SU-DHL-6 (cell line): ENCODE measurements at regions not wholly inside any gene's neighbourhood (a gene's known extent, or its start where the extent isn't known, plus 50 kb on each side); places are given as distances from the start of the nearest gene placed in this dataset.

ENCODE experiments used
- H2AFZ ChIP-seq: fragments of 200-600 bp; sonication (generic); 2 replicates; pipeline ENCODE4 v1.6.1; 2014; ENCODE audit warnings: low read depth, mild to moderate bottlenecking, moderate library complexity, mixed read lengths, antibody characterized with exemption, low read length; ENCODE audit not compliant: severe bottlenecking
- H3F3A ChIP-seq: fragments of 200-600 bp; shearing (Covaris generic); 2 replicates; pipeline ENCODE4 v1.6.0; 2016; ENCODE audit warnings: antibody characterized with exemption, mild to moderate bottlenecking; ENCODE audit not compliant: insufficient read depth
- H3K27ac ChIP-seq: fragments of 200-600 bp; sonication (generic); 2 replicates; pipeline ENCODE4 v1.5.1; 2016; ENCODE audit warnings: low read depth, mild to moderate bottlenecking, low read length, moderate library complexity, mixed read lengths
- H3K27me3 ChIP-seq: fragments of 200-600 bp; sonication (generic), shearing (Covaris generic); 2 replicates; pipeline ENCODE4 v1.6.0; 2014; ENCODE audit warnings: mild to moderate bottlenecking, low read length
- H3K36me3 ChIP-seq: fragments of 200-600 bp; sonication (generic); 2 replicates; pipeline ENCODE4 v1.6.1; 2014; ENCODE audit warnings: mild to moderate bottlenecking, low read length, mixed read lengths
- H3K4me2 ChIP-seq: fragments of 300-600, 200-600 bp; shearing (Covaris generic), sonication (generic); 2 replicates; pipeline ENCODE4 v1.6.0; 2014; ENCODE audit warnings: low read length, low read depth, mild to moderate bottlenecking; ENCODE audit not compliant: poor library complexity, severe bottlenecking
- H3K4me3 ChIP-seq: fragments of 200-600 bp; sonication (generic); 2 replicates; pipeline ENCODE4 v1.5.1; 2014; ENCODE audit warnings: antibody characterized with exemption, low read length, mild to moderate bottlenecking, mixed read lengths; ENCODE audit not compliant: insufficient read depth, poor library complexity, severe bottlenecking
- H3K79me2 ChIP-seq: fragments of 200-600 bp; sonication (generic); 2 replicates; pipeline ENCODE4 v1.6.1; 2014; ENCODE audit warnings: mild to moderate bottlenecking, low read length, moderate library complexity; ENCODE audit not compliant: insufficient read depth
- H3K9ac ChIP-seq: fragments of 200-600 bp; sonication (generic); 2 replicates; pipeline ENCODE4 v1.7.0; 2014; ENCODE audit warnings: mild to moderate bottlenecking, low read length
- H3K9me2 ChIP-seq: fragments of 200-600 bp; sonication (generic); replicated peaks from 2 replicates; pipeline ENCODE4 v1.6.1; 2014; ENCODE audit warnings: low read length; ENCODE audit not compliant: insufficient read depth
- H3K9me3 ChIP-seq: fragments of 200-600 bp; sonication (generic); 2 replicates; pipeline ENCODE4 v1.6.1; 2014; ENCODE audit warnings: low read length, mixed read lengths; ENCODE audit not compliant: insufficient read depth
- H4K20me1 ChIP-seq: fragments of 200-600 bp; sonication (generic); 2 replicates; pipeline ENCODE4 v1.6.1; 2014; ENCODE audit warnings: low read depth, mild to moderate bottlenecking, antibody characterized with exemption, low read length, moderate library complexity, mixed read lengths
- CTCF ChIP-seq: fragments of 200-600 bp; sonication (generic); IDR thresholded peaks from one replicate; pipeline ENCODE4 v1.5.1; 2017; ENCODE audit warnings: antibody characterized with exemption, mild to moderate bottlenecking, low read length, moderate library complexity; ENCODE audit not compliant: insufficient read depth, poor library complexity, severe bottlenecking
- EZH2phosphoT487 ChIP-seq: fragments of 200-600 bp; sonication (generic), shearing (Covaris generic); conservative IDR thresholded peaks from 2 replicates; pipeline ENCODE4 v1.6.1; 2018; ENCODE audit warnings: mild to moderate bottlenecking, antibody characterized with exemption, low read length, moderate library complexity, mixed read lengths

- Histone ChIP-seq H3K4me2 (no peak overlapping the region), H2AFZ (no peak overlapping the region), H3K9me3 (no peaks in the 10 kb centered on the region), H3K4me3 (no peak overlapping the region), H3F3A (no peaks in the 10 kb centered on the region), H3K36me3 (no peaks in the 10 kb centered on the region), H3K9ac (no peak overlapping the region), H3K79me2 (no peaks in the 10 kb centered on the region), H3K27ac (no peak overlapping the region), H3K9me2 (no peaks in the 10 kb centered on the region), H4K20me1 (no peaks in the 10 kb centered on the region), H3K27me3 (no peaks in the 10 kb centered on the region)
- TF ChIP-seq CTCF (no peak), EZH2phosphoT487 (no peak)
Observed at GRCh38 chr10:78993261-78993945, 75.4 kb upstream of the ZMIZ1 start.

- Histone ChIP-seq H3K27me3 (no peaks in the 10 kb centered on the region), H3K79me2 (no peaks in the 10 kb centered on the region), H3K9me2 (no peaks in the 10 kb centered on the region), H2AFZ (no peak overlapping the region), H3K9me3 (no peaks in the 10 kb centered on the region), H3K36me3 (no peaks in the 10 kb centered on the region), H3K9ac (no peak overlapping the region), H3K4me2 (no peak overlapping the region), H3K27ac (no peak overlapping the region), H3F3A (no peaks in the 10 kb centered on the region), H3K4me3 (no peak overlapping the region), H4K20me1 (no peaks in the 10 kb centered on the region)
- TF ChIP-seq EZH2phosphoT487 (no peak), CTCF (no peak)
Observed at GRCh38 chr10:78995987-78996791, 72.6 kb upstream of the ZMIZ1 start.

- Histone ChIP-seq H3K4me3 (no peak overlapping the region), H3K9me2 (no peaks in the 10 kb centered on the region), H3K4me2 (no peak overlapping the region), H3F3A (no peaks in the 10 kb centered on the region), H4K20me1 (no peaks in the 10 kb centered on the region), H3K27ac (no peak overlapping the region), H3K9me3 (no peaks in the 10 kb centered on the region), H3K36me3 (no peaks in the 10 kb centered on the region), H2AFZ (no peak overlapping the region), H3K79me2 (no peaks in the 10 kb centered on the region), H3K9ac (no peak overlapping the region), H3K27me3 (no peaks in the 10 kb centered on the region)
- TF ChIP-seq CTCF, result no peak
- TF ChIP-seq EZH2phosphoT487, result no peak
Observed at GRCh38 chr10:78996792-78997129, 72.0 kb upstream of the ZMIZ1 start.
